ENCODE measurements at regions not wholly inside any gene's neighbourhood (a gene's known extent, or its start where the extent isn't known, plus 50 kb on each side); places are given as distances from the start of the nearest gene placed in this dataset.

DNA sequence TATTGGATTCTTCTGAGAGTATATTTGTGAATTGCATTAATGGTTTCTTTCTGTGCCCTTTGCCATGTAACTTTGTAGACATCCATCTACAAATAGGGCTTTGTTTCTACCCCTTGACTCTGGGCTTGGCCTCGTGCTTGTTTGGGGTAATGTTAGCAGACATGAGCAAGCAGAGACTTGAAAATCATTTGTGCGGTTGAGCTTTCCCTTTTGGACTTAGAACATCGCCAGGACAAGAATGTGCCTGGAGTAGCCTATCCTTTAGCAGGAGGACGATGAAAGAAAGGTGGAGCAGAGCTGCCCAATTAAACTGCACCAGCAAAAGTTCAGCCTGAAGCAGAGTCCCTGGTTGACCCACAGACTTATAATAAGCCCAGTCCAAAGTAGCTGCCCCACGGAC lies 785.9 kb downstream of the EPHA4 start:
- CTCF ChIA-PET = interaction anchor here (0.6 kb wide), 1 partner anchor 791 kb away, joined by 3 read pairs; no protein-coding TSS in a partner anchor
- POLR2A ChIA-PET = no interaction called here
- H3K9me3 ChIP-seq (ENCODE audit: control insufficient read depth, insufficient read depth, low read depth, low read length) = no peaks in the 10 kb centered on the region
- H3K4me3 ChIP-seq (ENCODE audit: low read depth, low read length) = no peak overlapping the region
- no peak for TF ChIP-seq WT1 (tag by site-specific recombination; IDR thresholded peaks at IDR 0.05)
- H3K36me3 ChIP-seq (ENCODE audit: control insufficient read depth in 2 of 2, insufficient read depth in 1 of 2, low read length in 2 of 2) = no peaks in the 10 kb centered on the region
- no peak overlapping the region for H3K27ac ChIP-seq (ENCODE audit: extremely low read depth, low read depth, low read length)
- no peaks in the 10 kb centered on the region for H3K4me1 ChIP-seq (ENCODE audit: control insufficient read depth, insufficient read depth, low read length)

DNA sequence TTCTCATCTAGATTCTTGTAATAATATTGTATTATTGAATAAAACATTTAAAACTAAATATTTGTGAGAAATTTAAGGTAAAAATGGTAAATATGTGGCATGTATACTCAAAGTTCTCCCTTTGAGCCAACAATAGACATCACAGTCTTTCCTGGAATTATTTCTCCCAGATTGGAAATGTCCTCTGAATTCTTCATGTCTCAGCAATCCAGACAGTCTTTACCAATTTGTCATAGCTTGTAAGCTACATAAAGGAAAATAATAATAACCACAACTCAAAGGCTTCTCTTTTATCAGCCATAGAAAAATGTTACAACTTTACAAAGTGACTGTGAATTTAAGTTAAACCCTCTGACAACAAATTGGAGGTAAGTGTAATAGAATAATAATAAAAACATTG lies 784.9 kb downstream of the EPHA4 start:
- Histone ChIP-seq H3K4me3 (ENCODE audit: low read depth, low read length) (no peak overlapping the region), H3K4me1 (ENCODE audit: control insufficient read depth, insufficient read depth, low read length) (no peaks in the 10 kb centered on the region), H3K27ac (ENCODE audit: extremely low read depth, low read depth, low read length) (no peak overlapping the region), H3K9me3 (ENCODE audit: control insufficient read depth, insufficient read depth, low read depth, low read length) (no peaks in the 10 kb centered on the region), H3K36me3 (ENCODE audit: control insufficient read depth in 2 of 2, insufficient read depth in 1 of 2, low read length in 2 of 2) (no peaks in the 10 kb centered on the region)
- CTCF ChIA-PET = interaction anchor here (0.5 kb wide), 1 partner anchor 1055 kb away, joined by 4 read pairs; no protein-coding TSS in a partner anchor
- POLR2A ChIA-PET = no interaction called here
- TF ChIP-seq HOXD13 (CRISPR knock-in tag; IDR thresholded peaks at IDR 0.05; ENCODE audit: borderline replicate concordance) (no peak), ZNF24 (tag by site-specific recombination; IDR thresholded peaks at IDR 0.05) (no peak), ZNF776 (tag by site-specific recombination; IDR thresholded peaks at IDR 0.05; ENCODE audit: borderline replicate concordance) (no peak), ZNF221 (tag by site-specific recombination; IDR thresholded peaks at IDR 0.05; ENCODE audit: borderline replicate concordance) (no peak), ZBTB1 (tag by site-specific recombination; IDR thresholded peaks at IDR 0.05) (no peak), BCL11B (tag by site-specific recombination; IDR thresholded peaks at IDR 0.05; ENCODE audit: low read depth) (no peak), KLF16 (tag by site-specific recombination; IDR thresholded peaks at IDR 0.05) (no peak), YY2 (tag by site-specific recombination; IDR thresholded peaks at IDR 0.05) (no peak), YY1 (tag by site-specific recombination; IDR thresholded peaks at IDR 0.05) (no peak), ZNF677 (tag by site-specific recombination; IDR thresholded peaks at IDR 0.05) (no peak), ZNF202 (tag by site-specific recombination; IDR thresholded peaks at IDR 0.05; ENCODE audit: borderline replicate concordance) (no peak), ZFP69B (tag by site-specific recombination; IDR thresholded peaks at IDR 0.05) (no peak)
- TF ChIP-seq, protein P1, sequence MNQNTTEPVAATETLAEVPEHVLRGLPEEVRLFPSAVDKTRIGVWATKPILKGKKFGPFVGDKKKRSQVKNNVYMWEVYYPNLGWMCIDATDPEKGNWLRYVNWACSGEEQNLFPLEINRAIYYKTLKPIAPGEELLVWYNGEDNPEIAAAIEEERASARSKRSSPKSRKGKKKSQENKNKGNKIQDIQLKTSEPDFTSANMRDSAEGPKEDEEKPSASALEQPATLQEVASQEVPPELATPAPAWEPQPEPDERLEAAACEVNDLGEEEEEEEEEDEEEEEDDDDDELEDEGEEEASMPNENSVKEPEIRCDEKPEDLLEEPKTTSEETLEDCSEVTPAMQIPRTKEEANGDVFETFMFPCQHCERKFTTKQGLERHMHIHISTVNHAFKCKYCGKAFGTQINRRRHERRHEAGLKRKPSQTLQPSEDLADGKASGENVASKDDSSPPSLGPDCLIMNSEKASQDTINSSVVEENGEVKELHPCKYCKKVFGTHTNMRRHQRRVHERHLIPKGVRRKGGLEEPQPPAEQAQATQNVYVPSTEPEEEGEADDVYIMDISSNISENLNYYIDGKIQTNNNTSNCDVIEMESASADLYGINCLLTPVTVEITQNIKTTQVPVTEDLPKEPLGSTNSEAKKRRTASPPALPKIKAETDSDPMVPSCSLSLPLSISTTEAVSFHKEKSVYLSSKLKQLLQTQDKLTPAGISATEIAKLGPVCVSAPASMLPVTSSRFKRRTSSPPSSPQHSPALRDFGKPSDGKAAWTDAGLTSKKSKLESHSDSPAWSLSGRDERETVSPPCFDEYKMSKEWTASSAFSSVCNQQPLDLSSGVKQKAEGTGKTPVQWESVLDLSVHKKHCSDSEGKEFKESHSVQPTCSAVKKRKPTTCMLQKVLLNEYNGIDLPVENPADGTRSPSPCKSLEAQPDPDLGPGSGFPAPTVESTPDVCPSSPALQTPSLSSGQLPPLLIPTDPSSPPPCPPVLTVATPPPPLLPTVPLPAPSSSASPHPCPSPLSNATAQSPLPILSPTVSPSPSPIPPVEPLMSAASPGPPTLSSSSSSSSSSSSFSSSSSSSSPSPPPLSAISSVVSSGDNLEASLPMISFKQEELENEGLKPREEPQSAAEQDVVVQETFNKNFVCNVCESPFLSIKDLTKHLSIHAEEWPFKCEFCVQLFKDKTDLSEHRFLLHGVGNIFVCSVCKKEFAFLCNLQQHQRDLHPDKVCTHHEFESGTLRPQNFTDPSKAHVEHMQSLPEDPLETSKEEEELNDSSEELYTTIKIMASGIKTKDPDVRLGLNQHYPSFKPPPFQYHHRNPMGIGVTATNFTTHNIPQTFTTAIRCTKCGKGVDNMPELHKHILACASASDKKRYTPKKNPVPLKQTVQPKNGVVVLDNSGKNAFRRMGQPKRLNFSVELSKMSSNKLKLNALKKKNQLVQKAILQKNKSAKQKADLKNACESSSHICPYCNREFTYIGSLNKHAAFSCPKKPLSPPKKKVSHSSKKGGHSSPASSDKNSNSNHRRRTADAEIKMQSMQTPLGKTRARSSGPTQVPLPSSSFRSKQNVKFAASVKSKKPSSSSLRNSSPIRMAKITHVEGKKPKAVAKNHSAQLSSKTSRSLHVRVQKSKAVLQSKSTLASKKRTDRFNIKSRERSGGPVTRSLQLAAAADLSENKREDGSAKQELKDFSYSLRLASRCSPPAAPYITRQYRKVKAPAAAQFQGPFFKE (tag by site-specific recombination; IDR thresholded peaks at IDR 0.05; ENCODE audit: borderline replicate concordance) = no peak
- TF ChIP-seq, protein P2, sequence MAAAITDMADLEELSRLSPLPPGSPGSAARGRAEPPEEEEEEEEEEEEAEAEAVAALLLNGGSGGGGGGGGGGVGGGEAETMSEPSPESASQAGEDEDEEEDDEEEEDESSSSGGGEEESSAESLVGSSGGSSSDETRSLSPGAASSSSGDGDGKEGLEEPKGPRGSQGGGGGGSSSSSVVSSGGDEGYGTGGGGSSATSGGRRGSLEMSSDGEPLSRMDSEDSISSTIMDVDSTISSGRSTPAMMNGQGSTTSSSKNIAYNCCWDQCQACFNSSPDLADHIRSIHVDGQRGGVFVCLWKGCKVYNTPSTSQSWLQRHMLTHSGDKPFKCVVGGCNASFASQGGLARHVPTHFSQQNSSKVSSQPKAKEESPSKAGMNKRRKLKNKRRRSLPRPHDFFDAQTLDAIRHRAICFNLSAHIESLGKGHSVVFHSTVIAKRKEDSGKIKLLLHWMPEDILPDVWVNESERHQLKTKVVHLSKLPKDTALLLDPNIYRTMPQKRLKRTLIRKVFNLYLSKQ (tag by site-specific recombination; IDR thresholded peaks at IDR 0.05; ENCODE audit: borderline replicate concordance) = no peak
- TF ChIP-seq, protein P3, sequence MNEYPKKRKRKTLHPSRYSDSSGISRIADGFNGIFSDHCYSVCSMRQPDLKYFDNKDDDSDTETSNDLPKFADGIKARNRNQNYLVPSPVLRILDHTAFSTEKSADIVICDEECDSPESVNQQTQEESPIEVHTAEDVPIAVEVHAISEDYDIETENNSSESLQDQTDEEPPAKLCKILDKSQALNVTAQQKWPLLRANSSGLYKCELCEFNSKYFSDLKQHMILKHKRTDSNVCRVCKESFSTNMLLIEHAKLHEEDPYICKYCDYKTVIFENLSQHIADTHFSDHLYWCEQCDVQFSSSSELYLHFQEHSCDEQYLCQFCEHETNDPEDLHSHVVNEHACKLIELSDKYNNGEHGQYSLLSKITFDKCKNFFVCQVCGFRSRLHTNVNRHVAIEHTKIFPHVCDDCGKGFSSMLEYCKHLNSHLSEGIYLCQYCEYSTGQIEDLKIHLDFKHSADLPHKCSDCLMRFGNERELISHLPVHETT (tag by site-specific recombination; IDR thresholded peaks at IDR 0.05) = no peak
- TF ChIP-seq, protein P4, sequence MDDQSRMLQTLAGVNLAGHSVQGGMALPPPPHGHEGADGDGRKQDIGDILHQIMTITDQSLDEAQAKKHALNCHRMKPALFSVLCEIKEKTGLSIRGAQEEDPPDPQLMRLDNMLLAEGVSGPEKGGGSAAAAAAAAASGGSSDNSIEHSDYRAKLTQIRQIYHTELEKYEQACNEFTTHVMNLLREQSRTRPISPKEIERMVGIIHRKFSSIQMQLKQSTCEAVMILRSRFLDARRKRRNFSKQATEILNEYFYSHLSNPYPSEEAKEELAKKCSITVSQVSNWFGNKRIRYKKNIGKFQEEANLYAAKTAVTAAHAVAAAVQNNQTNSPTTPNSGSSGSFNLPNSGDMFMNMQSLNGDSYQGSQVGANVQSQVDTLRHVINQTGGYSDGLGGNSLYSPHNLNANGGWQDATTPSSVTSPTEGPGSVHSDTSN (CRISPR knock-in tag; IDR thresholded peaks at IDR 0.05) = no peak
- TF ChIP-seq, protein P5, sequence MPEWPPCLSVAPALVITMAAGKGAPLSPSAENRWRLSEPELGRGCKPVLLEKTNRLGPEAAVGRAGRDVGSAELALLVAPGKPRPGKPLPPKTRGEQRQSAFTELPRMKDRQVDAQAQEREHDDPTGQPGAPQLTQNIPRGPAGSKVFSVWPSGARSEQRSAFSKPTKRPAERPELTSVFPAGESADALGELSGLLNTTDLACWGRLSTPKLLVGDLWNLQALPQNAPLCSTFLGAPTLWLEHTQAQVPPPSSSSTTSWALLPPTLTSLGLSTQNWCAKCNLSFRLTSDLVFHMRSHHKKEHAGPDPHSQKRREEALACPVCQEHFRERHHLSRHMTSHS (tag by site-specific recombination; IDR thresholded peaks at IDR 0.05) = no peak
- TF ChIP-seq, protein P6, sequence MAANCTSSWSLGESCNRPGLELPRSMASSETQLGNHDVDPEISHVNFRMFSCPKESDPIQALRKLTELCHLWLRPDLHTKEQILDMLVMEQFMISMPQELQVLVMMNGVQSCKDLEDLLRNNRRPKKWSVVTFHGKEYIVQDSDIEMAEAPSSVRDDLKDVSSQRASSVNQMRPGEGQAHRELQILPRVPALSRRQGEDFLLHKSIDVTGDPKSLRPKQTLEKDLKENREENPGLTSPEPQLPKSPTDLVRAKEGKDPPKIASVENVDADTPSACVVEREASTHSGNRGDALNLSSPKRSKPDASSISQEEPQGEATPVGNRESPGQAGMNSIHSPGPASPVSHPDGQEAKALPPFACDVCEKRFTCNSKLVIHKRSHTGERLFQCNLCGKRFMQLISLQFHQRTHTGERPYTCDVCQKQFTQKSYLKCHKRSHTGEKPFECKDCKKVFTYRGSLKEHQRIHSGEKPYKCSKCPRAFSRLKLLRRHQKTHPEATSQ (tag by site-specific recombination; IDR thresholded peaks at IDR 0.05) = no peak
- TF ChIP-seq, protein P7, sequence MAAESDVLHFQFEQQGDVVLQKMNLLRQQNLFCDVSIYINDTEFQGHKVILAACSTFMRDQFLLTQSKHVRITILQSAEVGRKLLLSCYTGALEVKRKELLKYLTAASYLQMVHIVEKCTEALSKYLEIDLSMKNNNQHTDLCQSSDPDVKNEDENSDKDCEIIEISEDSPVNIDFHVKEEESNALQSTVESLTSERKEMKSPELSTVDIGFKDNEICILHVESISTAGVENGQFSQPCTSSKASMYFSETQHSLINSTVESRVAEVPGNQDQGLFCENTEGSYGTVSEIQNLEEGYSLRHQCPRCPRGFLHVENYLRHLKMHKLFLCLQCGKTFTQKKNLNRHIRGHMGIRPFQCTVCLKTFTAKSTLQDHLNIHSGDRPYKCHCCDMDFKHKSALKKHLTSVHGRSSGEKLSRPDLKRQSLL (tag by site-specific recombination; IDR thresholded peaks at IDR 0.05) = no peak
